ENCODE measurements at regions not wholly inside any gene's neighbourhood (a gene's known extent, or its start where the extent isn't known, plus 50 kb on each side); places are given as distances from the start of the nearest gene placed in this dataset.

- H3K27me3 ChIP-seq (replicated peaks), result no peaks in the 10 kb centered on the region
- no peak for TF ChIP-seq CTCF (IDR thresholded peaks at IDR 0.05; ENCODE audit: low read depth, low read length, missing control alignments)
- no peak overlapping the region for H3K27ac ChIP-seq
- H3K4me3 ChIP-seq (ENCODE audit: low read depth, low read length), result no peak overlapping the region
- no peaks in the 10 kb centered on the region for H3K36me3 ChIP-seq (replicated peaks)
- in situ Hi-C loops (cut with HindIII; ENCODE audit: low pct_ligation_motif_present, low sequenced_read_pairs), result no loop called here
- DNase-seq, result no peak
Measured at GRCh38 chr1:101162736-101163735, 73.8 kb upstream of the S1PR1 start.

GRCh38 chr1:101162300-101162699 is 74.5 kb upstream of the S1PR1 start:
- Histone ChIP-seq H3K27ac (no peak overlapping the region), H3K4me3 (ENCODE audit: low read depth, low read length) (no peak overlapping the region), H3K27me3 (replicated peaks) (no peaks in the 10 kb centered on the region), H3K36me3 (replicated peaks) (no peaks in the 10 kb centered on the region)
- TF ChIP-seq CTCF (IDR thresholded peaks at IDR 0.05; ENCODE audit: low read depth, low read length, missing control alignments), result no peak
- in situ Hi-C loops (cut with HindIII; ENCODE audit: low pct_ligation_motif_present, low sequenced_read_pairs), result no loop called here
- no peak for DNase-seq

- H3K27ac ChIP-seq, result no peak overlapping the region
- TF ChIP-seq CTCF (IDR thresholded peaks at IDR 0.05; ENCODE audit: low read depth, low read length, missing control alignments), result no peak
- no peak overlapping the region for H3K4me3 ChIP-seq (ENCODE audit: low read depth, low read length)
- in situ Hi-C loops (cut with HindIII; ENCODE audit: low pct_ligation_motif_present, low sequenced_read_pairs), result no loop called here
- no peaks in the 10 kb centered on the region for H3K36me3 ChIP-seq (replicated peaks)
- DNase-seq, result no peak
- H3K27me3 ChIP-seq (replicated peaks), result no peaks in the 10 kb centered on the region
Measured at GRCh38 chr1:101161619-101162018, 75.2 kb upstream of the S1PR1 start.

- Histone ChIP-seq H3K27ac (no peak overlapping the region), H3K27me3 (replicated peaks) (no peaks in the 10 kb centered on the region), H3K4me3 (ENCODE audit: low read depth, low read length) (no peak overlapping the region), H3K36me3 (replicated peaks) (no peaks in the 10 kb centered on the region)
- no peak for TF ChIP-seq CTCF (IDR thresholded peaks at IDR 0.05; ENCODE audit: low read depth, low read length, missing control alignments)
- no peak for DNase-seq
- in situ Hi-C loops (cut with HindIII; ENCODE audit: low pct_ligation_motif_present, low sequenced_read_pairs), result no loop called here
Measured at GRCh38 chr1:101158424-101158823, 78.4 kb upstream of the S1PR1 start.

- Histone ChIP-seq H3K4me3 (ENCODE audit: low read depth, low read length) (no peak overlapping the region), H3K36me3 (replicated peaks) (no peaks in the 10 kb centered on the region), H3K27me3 (replicated peaks) (no peaks in the 10 kb centered on the region), H3K27ac (no peak overlapping the region)
- no peak for TF ChIP-seq CTCF (IDR thresholded peaks at IDR 0.05; ENCODE audit: low read depth, low read length, missing control alignments)
- in situ Hi-C loops (cut with HindIII; ENCODE audit: low pct_ligation_motif_present, low sequenced_read_pairs), result no loop called here
- no peak for DNase-seq
Measured at GRCh38 chr1:101154547-101154946, 82.3 kb upstream of the S1PR1 start.

Measured in brain microvascular endothelial cell (primary cell).